Common myeloid progenitor, CD34-positive (primary cell): ENCODE measurements at regions not wholly inside any gene's neighbourhood (a gene's known extent, or its start where the extent isn't known, plus 50 kb on each side); places are given as distances from the start of the nearest gene placed in this dataset.

Experiments
- CTCF ChIA-PET: fragments of 350-600 bp; sonication (Branson Sonifier 250); formaldehyde crosslinking; loops from one replicate; lab custom pipeline; 2021; ENCODE audit warnings: antibody characterized with exemption; lab: Charles Lee
- POLR2A ChIA-PET: fragments of 350-600 bp; sonication (Branson Sonifier 250); formaldehyde crosslinking; loops from one replicate; lab custom pipeline; 2021; ENCODE audit warnings: antibody characterized with exemption; lab: Charles Lee
- DNase-seq, 3 donors: peaks; one replicate each; pipeline versions ENCODE4 v3.0.0 to v3.0.0-alpha.2; 2013
- H3K27ac ChIP-seq, 2 experiments: 1 replicate in 1 of 2; 2 replicates in 1 of 2; pipeline ENCODE4 v1.7.0; 2013; ENCODE audit warnings: inconsistent platforms in 2 of 2, low read length in 2 of 2, mild to moderate bottlenecking in 2 of 2, low read depth in 1 of 2, moderate library complexity in 1 of 2; ENCODE audit not compliant: severe bottlenecking in 2 of 2, insufficient read depth in 1 of 2, poor library complexity in 1 of 2
- H3K27me3 ChIP-seq, 5 experiments: replicated peaks in 2 of 5; 1 replicate in 3 of 5; 2 replicates in 2 of 5; pipeline versions ENCODE4 v1.6.1 to v1.7.0; 2013; ENCODE audit warnings: low read length in 4 of 5, mild to moderate bottlenecking in 2 of 5, moderate library complexity in 2 of 5, inconsistent platforms in 1 of 5; ENCODE audit not compliant: insufficient read depth in 5 of 5, control insufficient read depth in 4 of 5
- H3K36me3 ChIP-seq, 4 experiments: 1 replicate in 2 of 4; 2 replicates in 2 of 4; pipeline versions ENCODE4 v1.6.1 to v1.7.0; 2013; ENCODE audit warnings: low read length in 3 of 4, control low read depth in 1 of 4, mild to moderate bottlenecking in 1 of 4; ENCODE audit not compliant: control insufficient read depth in 4 of 4, insufficient read depth in 4 of 4
- H3K4me1 ChIP-seq, 4 experiments: 1 replicate in 3 of 4; 2 replicates in 1 of 4; pipeline versions ENCODE4 v1.6.1 to v1.7.1; 2013; ENCODE audit warnings: low read length in 3 of 4, mild to moderate bottlenecking in 3 of 4, control low read depth in 1 of 4, inconsistent platforms in 1 of 4, moderate library complexity in 1 of 4; ENCODE audit not compliant: control insufficient read depth in 4 of 4, insufficient read depth in 4 of 4; ENCODE audit errors: control extremely low read depth in 1 of 4
- H3K4me3 ChIP-seq, 7 experiments: 1 replicate in 4 of 7; 2 replicates in 3 of 7; pipeline versions ENCODE4 v1.5.1 to v1.7.0; 2013; ENCODE audit warnings: mild to moderate bottlenecking in 7 of 7, low read length in 6 of 7, moderate library complexity in 6 of 7, inconsistent platforms in 2 of 7, low read depth in 2 of 7, control low read depth in 1 of 7; ENCODE audit not compliant: insufficient read depth in 4 of 7, control insufficient read depth in 1 of 7; ENCODE audit errors: extremely low read depth in 1 of 7
- H3K9me3 ChIP-seq, 5 experiments: 1 replicate in 4 of 5; 2 replicates in 1 of 5; pipeline versions ENCODE4 v1.6.1 to v1.7.1; 2013; ENCODE audit warnings: low read length in 4 of 5, mild to moderate bottlenecking in 2 of 5, inconsistent platforms in 1 of 5, low read depth in 1 of 5, moderate library complexity in 1 of 5; ENCODE audit not compliant: control insufficient read depth in 4 of 5, insufficient read depth in 2 of 5; ENCODE audit errors: control extremely low read depth in 1 of 5
- WGBS: methylation state at CpG from one replicate; pipeline ENCODE4 v1.1.5; 2013; ENCODE audit not compliant: insufficient coverage; 5-methylcytosine and 5-hydroxymethylcytosine counted together

DNA sequence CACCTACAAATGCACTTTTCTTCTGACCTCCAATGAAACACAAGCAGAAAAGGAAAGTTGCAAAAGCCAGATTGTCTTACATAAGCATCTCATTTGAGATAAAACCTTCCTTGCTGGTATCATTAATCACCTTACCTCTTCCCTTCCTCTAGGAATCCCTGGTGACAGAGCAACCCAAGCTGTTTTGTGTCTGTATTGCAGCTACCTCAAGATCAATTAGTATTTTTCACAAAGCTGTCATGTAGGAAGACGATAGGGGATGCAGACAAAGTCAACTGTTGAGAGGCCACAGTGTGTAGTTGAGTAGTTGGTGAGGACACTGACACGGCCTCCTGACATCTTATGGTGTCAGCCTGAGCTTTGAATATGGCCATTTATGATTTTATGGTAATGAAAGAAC lies 339.1 kb upstream of the SLC10A2 start:
- 96% methylated on average over 2 of the region's 2 CpGs for WGBS
- no peaks in the 10 kb centered on the region for H3K27me3 ChIP-seq
- ChIA-PET CTCF (no interaction called here), POLR2A (no interaction called here)
- no peak overlapping the region for H3K4me3 ChIP-seq
- DNase-seq: no peak
- H3K36me3 ChIP-seq: no peaks in the 10 kb centered on the region
- H3K4me1 ChIP-seq: no peaks in the 10 kb centered on the region
- H3K27ac ChIP-seq: no peak overlapping the region
- no peaks in the 10 kb centered on the region for H3K9me3 ChIP-seq

GRCh38 chr13:103403814-103404213 lies 337.6 kb upstream of the SLC10A2 start:
- no peak overlapping the region for H3K4me3 ChIP-seq
- no peaks in the 10 kb centered on the region for H3K36me3 ChIP-seq
- 73% methylated on average over 1 of the region's 1 CpG for WGBS
- ChIA-PET POLR2A (no interaction called here), CTCF (no interaction called here)
- no peaks in the 10 kb centered on the region for H3K27me3 ChIP-seq
- H3K4me1 ChIP-seq: no peaks in the 10 kb centered on the region
- no peak for DNase-seq
- H3K9me3 ChIP-seq: peaks cover 0 to under 1% (median 0%) of the 10 kb centered on the region in 5 experiments
- H3K27ac ChIP-seq: no peak overlapping the region

- CTCF ChIA-PET: no interaction called here
- H3K27me3 ChIP-seq: no peaks in the 10 kb centered on the region
- peaks cover 0 to 6% (median 0%) of the 10 kb centered on the region in 5 experiments for H3K9me3 ChIP-seq
- POLR2A ChIA-PET: no interaction called here
- no peak overlapping the region for H3K4me3 ChIP-seq
- H3K36me3 ChIP-seq: no peaks in the 10 kb centered on the region
- no peak overlapping the region for H3K27ac ChIP-seq
- DNase-seq: no peak
- no peaks in the 10 kb centered on the region for H3K4me1 ChIP-seq
- 100% methylated on average over 3 of the region's 4 CpGs for WGBS
Measured at GRCh38 chr13:103403148-103403740, 337.0 kb upstream of the SLC10A2 start.

GRCh38 chr13:103395139-103395538 lies 328.9 kb upstream of the SLC10A2 start:
- no CpG with 5 or more reads among the region's 2 CpGs for WGBS
- no peak for DNase-seq
- no peak overlapping the region for H3K4me3 ChIP-seq
- ChIA-PET POLR2A (no interaction called here), CTCF (no interaction called here)
- H3K27me3 ChIP-seq: no peaks in the 10 kb centered on the region
- no peaks in the 10 kb centered on the region for H3K36me3 ChIP-seq
- H3K27ac ChIP-seq: no peak overlapping the region
- peaks cover 0 to 6% (median 0%) of the 10 kb centered on the region in 5 experiments for H3K9me3 ChIP-seq
- peaks cover 0 to 25% (median 9%) of the 10 kb centered on the region in 4 experiments for H3K4me1 ChIP-seq

GRCh38 chr13:103394618-103395017 lies 328.4 kb upstream of the SLC10A2 start:
- ChIA-PET CTCF (no interaction called here), POLR2A (no interaction called here)
- no peak for DNase-seq
- WGBS: 100% methylated on average over 2 of the region's 2 CpGs
- Histone ChIP-seq H3K4me3 (no peak overlapping the region), H3K4me1 (peaks cover 0 to 25% (median 9%) of the 10 kb centered on the region in 4 experiments), H3K36me3 (no peaks in the 10 kb centered on the region), H3K9me3 (peaks cover 0 to 6% (median 0%) of the 10 kb centered on the region in 5 experiments), H3K27me3 (no peaks in the 10 kb centered on the region), H3K27ac (no peak overlapping the region)

GRCh38 chr13:103391936-103392335 lies 325.7 kb upstream of the SLC10A2 start:
- Histone ChIP-seq H3K27ac (no peak overlapping the region), H3K4me1 (peaks cover 0 to 25% (median 9%) of the 10 kb centered on the region in 4 experiments), H3K4me3 (peak overlapping the region in 1 of 7 experiments; percentile 14), H3K27me3 (no peaks in the 10 kb centered on the region), H3K36me3 (no peaks in the 10 kb centered on the region), H3K9me3 (no peaks in the 10 kb centered on the region)
- POLR2A ChIA-PET: no interaction called here
- CTCF ChIA-PET: no interaction called here
- peak; percentile 4 to 70 (median 49) for DNase-seq
- whole genome bisulfite sequencing: 0% methylated on average over 2 of the region's 3 CpGs

DNA sequence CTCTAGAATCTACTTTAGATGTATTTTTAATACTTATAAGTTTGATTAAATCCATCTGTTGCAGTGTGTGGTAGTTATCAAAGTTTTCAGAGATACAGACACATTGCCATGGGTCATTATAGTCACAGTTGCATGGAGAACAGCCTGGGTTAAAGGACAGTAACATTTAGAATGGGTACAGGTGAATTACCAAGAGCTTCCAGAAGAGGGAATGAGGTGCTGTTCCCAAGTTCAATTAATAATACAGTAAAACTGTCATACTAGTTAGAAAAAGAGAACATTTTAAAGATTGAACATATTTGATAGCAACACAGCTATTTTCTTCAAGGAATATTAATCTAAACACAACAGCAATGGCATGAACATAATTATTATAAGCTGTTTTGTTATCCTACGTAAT lies 322.6 kb upstream of the SLC10A2 start:
- H3K36me3 ChIP-seq: no peaks in the 10 kb centered on the region
- H3K27ac ChIP-seq: no peak overlapping the region
- POLR2A ChIA-PET: no interaction called here
- peaks cover 0 to 25% (median 9%) of the 10 kb centered on the region in 4 experiments for H3K4me1 ChIP-seq
- no peaks in the 10 kb centered on the region for H3K9me3 ChIP-seq
- no peaks in the 10 kb centered on the region for H3K27me3 ChIP-seq
- no peak overlapping the region for H3K4me3 ChIP-seq
- no peak for DNase-seq
- CTCF ChIA-PET: no interaction called here
- no CpG with 5 or more reads among the region's 1 CpG for WGBS
